Endothelial cell of umbilical vein (primary cell): ENCODE measurements at regions not wholly inside any gene's neighbourhood (a gene's known extent, or its start where the extent isn't known, plus 50 kb on each side); places are given as distances from the start of the nearest gene placed in this dataset.

Source experiments
- BruUV-seq: library from RNA; stranded (reverse); fragments of 400-500 nt; replicated peaks from 2 replicates; lab custom pipeline; 2021; lab: Mats Ljungman, UMichigan
- CTCF ChIA-PET: fragments of 300-600, 350-600 bp; sonication (Branson Sonifier 250); formaldehyde crosslinking; loops from one replicate; lab custom pipeline; 2021; ENCODE audit warnings: antibody characterized with exemption, inconsistent platforms; lab: Charles Lee
- POLR2A ChIA-PET: fragments of 300-600, 350-600 bp; sonication (Branson Sonifier 250); formaldehyde crosslinking; loops from one replicate; lab custom pipeline; 2021; ENCODE audit warnings: antibody characterized with exemption, inconsistent platforms; lab: Charles Lee
- DNase-seq: peaks from one replicate; pipeline ENCODE4 v3.0.0-alpha.2; 2011; ENCODE audit warnings: low read depth, low spot score
- FAIRE-seq: peaks from 2 replicates; lab custom pipeline; 2011; peaks lifted over from hg19 to GRCh38; lab: Jason Lieb, UNC
- H2AFZ ChIP-seq: 2 replicates; pipeline ENCODE4 v1.6.0; 2012; ENCODE audit warnings: low read depth, low read length, control low read depth, inconsistent platforms
- H3K27ac ChIP-seq: 2 replicates; pipeline ENCODE4 v1.5.1; 2011; ENCODE audit warnings: low read depth, mild to moderate bottlenecking, control low read depth, low read length, moderate library complexity; ENCODE audit not compliant: insufficient read depth
- H3K27me3 ChIP-seq, 2 experiments: 2 replicates each; pipeline versions ENCODE4 v1.6.0 to v1.6.1; 2011; ENCODE audit warnings: low read length in 2 of 2, mixed read lengths in 1 of 2; ENCODE audit not compliant: control insufficient read depth in 2 of 2, insufficient read depth in 2 of 2
- H3K36me3 ChIP-seq, 2 experiments: 2 replicates in 1 of 2; 3 replicates in 1 of 2; pipeline ENCODE4 v1.5.1; 2011; ENCODE audit warnings: low read length in 2 of 2, mild to moderate bottlenecking in 1 of 2, moderate library complexity in 1 of 2; ENCODE audit not compliant: control insufficient read depth in 2 of 2, insufficient read depth in 2 of 2; ENCODE audit errors: extremely low read depth in 1 of 2
- H3K4me1 ChIP-seq: 3 replicates; pipeline ENCODE4 v1.5.1; 2011; ENCODE audit warnings: mild to moderate bottlenecking, low read length; ENCODE audit not compliant: control insufficient read depth, insufficient read depth; ENCODE audit errors: extremely low read depth
- H3K4me2 ChIP-seq: 2 replicates; pipeline ENCODE4 v1.6.1; 2011; ENCODE audit warnings: low read length, control low read depth, mixed read lengths; ENCODE audit not compliant: insufficient read depth
- H3K4me3 ChIP-seq, 3 experiments: fragments of 200-600 bp in 1 of 3; sonication (generic), shearing (Covaris generic) in 1 of 3; replicated peaks in 1 of 3; 2 replicates each; pipeline ENCODE4 v1.5.1; 2011 to 2016; ENCODE audit warnings: control low read depth in 3 of 3, low read length in 3 of 3, mild to moderate bottlenecking in 2 of 3, inconsistent platforms in 1 of 3, low read depth in 1 of 3, moderate library complexity in 1 of 3; ENCODE audit not compliant: insufficient read depth in 1 of 3
- H3K79me2 ChIP-seq: 2 replicates; pipeline ENCODE4 v1.6.0; 2012; ENCODE audit warnings: low read length, inconsistent platforms; ENCODE audit not compliant: control insufficient read depth, insufficient read depth
- H3K9ac ChIP-seq: replicated peaks from 2 replicates; pipeline ENCODE3; 2011; ENCODE audit warnings: low read length, control low read depth; ENCODE audit not compliant: insufficient read depth; ENCODE audit errors: extremely low read depth
- H3K9me1 ChIP-seq: replicated peaks from 3 replicates; pipeline ENCODE4 v1.6.0; 2011; ENCODE audit warnings: mild to moderate bottlenecking, low read length; ENCODE audit not compliant: control insufficient read depth, insufficient read depth; ENCODE audit errors: extremely low read depth
- H3K9me3 ChIP-seq: replicated peaks from 2 replicates; pipeline ENCODE4 v1.5.1; 2012; ENCODE audit warnings: low read length, inconsistent platforms; ENCODE audit not compliant: control insufficient read depth, insufficient read depth
- H4K20me1 ChIP-seq: replicated peaks from 2 replicates; pipeline ENCODE3; 2011; ENCODE audit warnings: mild to moderate bottlenecking, low read length; ENCODE audit not compliant: control insufficient read depth, insufficient read depth; ENCODE audit errors: extremely low read depth
- CTCF ChIP-seq, 2 donors: IDR thresholded peaks; 1 replicate in 1 of 2; 2 replicates in 1 of 2; pipeline ENCODE4 v1.5.1; 2011; ENCODE audit warnings: low read length in 2 of 2, mild to moderate bottlenecking in 2 of 2, moderate library complexity in 2 of 2, control low read depth in 1 of 2, inconsistent platforms in 1 of 2, low read depth in 1 of 2; ENCODE audit not compliant: insufficient read depth in 1 of 2; ENCODE audit errors: extremely low read depth in 1 of 2
- EZH2 ChIP-seq: IDR thresholded peaks from 2 replicates; pipeline ENCODE4 v1.6.1; 2012; ENCODE audit warnings: borderline replicate concordance, low read depth, mild to moderate bottlenecking, moderate library complexity, low read length, inconsistent platforms; ENCODE audit not compliant: severe bottlenecking
- FOS ChIP-seq: IDR thresholded peaks from 2 replicates; pipeline ENCODE4 v1.6.1; 2011; ENCODE audit warnings: mild to moderate bottlenecking, low read length, moderate library complexity, borderline replicate concordance; ENCODE audit not compliant: insufficient read depth
- GATA2 ChIP-seq: IDR thresholded peaks from 2 replicates; pipeline ENCODE4 v1.7.0; 2011; ENCODE audit warnings: low read depth, mild to moderate bottlenecking, moderate library complexity, mixed read lengths, low read length; ENCODE audit not compliant: insufficient read length, insufficient read depth
- JUN ChIP-seq: IDR thresholded peaks from 2 replicates; pipeline ENCODE4 v1.6.1; 2011; ENCODE audit warnings: borderline replicate concordance, low read depth; ENCODE audit not compliant: insufficient read length, insufficient read depth
- MYC ChIP-seq: IDR thresholded peaks from one replicate; pipeline ENCODE4 v1.6.1; 2011; ENCODE audit warnings: mild to moderate bottlenecking, low read depth, low read length
- POLR2A ChIP-seq: IDR thresholded peaks from 2 replicates; pipeline ENCODE4 v1.6.1; 2012; ENCODE audit warnings: low read depth, mild to moderate bottlenecking, control low read depth, low read length
- POLR2AphosphoS5 ChIP-seq: IDR thresholded peaks from 2 replicates; pipeline ENCODE4 v1.6.1; 2012; ENCODE audit warnings: low read depth, mild to moderate bottlenecking, control low read depth, low read length, moderate library complexity; ENCODE audit not compliant: insufficient read depth
- dilution Hi-C: fragments of 300-500 bp; cut with MboI; formaldehyde crosslinking; loops from one replicate; pipeline ENCODE4 v1.15.0; 2019; ENCODE audit warnings: low sequenced_read_pairs; ENCODE audit not compliant: extremely low pct_ligation_motif_present
- intact Hi-C: fragments of 100-400 bp; cut with micrococcal nuclease; formaldehyde crosslinking; loops from one replicate; pipeline ENCODE4 v1.10.0; 2022
- TF ChIP-seq, protein P1 (sequence below): IDR thresholded peaks from 2 replicates; pipeline ENCODE4 v1.6.1; 2011; ENCODE audit not compliant: insufficient read depth, insufficient read length

- Histone ChIP-seq H3K9me3 (peaks cover 4% of the 10 kb centered on the region), H3K4me1 (no peaks in the 10 kb centered on the region), H3K79me2 (no peaks in the 10 kb centered on the region), H2AFZ (no peak overlapping the region), H3K9ac (no peak overlapping the region), H3K4me3 (no peak overlapping the region), H3K27me3 (no peaks in the 10 kb centered on the region), H3K4me2 (no peak overlapping the region), H3K9me1 (no peaks in the 10 kb centered on the region), H3K27ac (no peak overlapping the region), H3K36me3 (no peaks in the 10 kb centered on the region), H4K20me1 (no peaks in the 10 kb centered on the region)
- dilution Hi-C loops = no loop called here
- ChIA-PET CTCF (no interaction called here), POLR2A (no interaction called here)
- no TSS peak for BruUV-seq
- DNase-seq (no peak), FAIRE-seq (no peak)
- intact Hi-C loops = no loop called here
- TF ChIP-seq, protein P1, sequence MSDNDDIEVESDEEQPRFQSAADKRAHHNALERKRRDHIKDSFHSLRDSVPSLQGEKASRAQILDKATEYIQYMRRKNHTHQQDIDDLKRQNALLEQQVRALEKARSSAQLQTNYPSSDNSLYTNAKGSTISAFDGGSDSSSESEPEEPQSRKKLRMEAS = no peak
- TF ChIP-seq POLR2A (no peak), MYC (no peak), JUN (no peak), CTCF (IDR thresholded peaks at IDR 0.05; ENCODE audit: extremely low read depth in 1 of 2, insufficient read depth in 1 of 2, low read depth in 1 of 2, low read length in 2 of 2) (no peak), POLR2AphosphoS5 (no peak), FOS (no peak), GATA2 (no peak), EZH2 (no peak)
Measured at GRCh38 chr16:26816266-26816665, 250.5 kb upstream of the C16orf82 start.
